ENCODE measurements at regions not wholly inside any gene's neighbourhood (a gene's known extent, or its start where the extent isn't known, plus 50 kb on each side); places are given as distances from the start of the nearest gene placed in this dataset.

DNA sequence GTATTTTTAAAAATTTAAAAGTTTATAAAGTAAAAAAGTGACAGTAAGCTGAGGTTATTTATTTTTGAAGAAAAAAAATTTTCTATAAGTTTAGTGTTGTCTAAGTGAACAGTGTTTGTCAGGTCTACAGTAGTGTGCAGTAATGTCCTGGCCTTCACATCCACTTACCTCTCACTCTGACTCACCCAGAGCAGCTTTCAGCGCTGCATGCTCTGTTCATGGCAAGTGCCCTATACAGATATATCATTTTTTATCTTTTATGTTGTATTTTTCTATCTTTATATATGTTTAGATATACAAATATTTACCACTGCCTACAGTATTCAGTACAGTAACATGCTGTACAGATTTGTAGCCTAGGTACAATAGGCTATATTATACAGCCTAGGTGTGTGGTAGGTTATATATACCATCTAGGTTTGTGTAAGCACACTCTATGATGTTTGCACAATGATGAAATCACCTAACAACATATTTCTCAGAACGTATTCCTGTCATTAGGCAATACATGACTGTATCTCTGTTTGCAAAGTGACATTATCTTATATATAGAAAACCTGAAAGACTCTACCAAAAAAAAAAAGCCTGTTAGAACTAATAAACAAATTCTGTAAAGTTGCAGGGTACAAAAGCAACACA lies 75.9 kb upstream of the TMC3 start:
- TF ChIP-seq CTCF (IDR thresholded peaks at IDR 0.05) (no peak), POLR2A (IDR thresholded peaks at IDR 0.05) (no peak)
